GM21360 (cell line): ENCODE measurements at regions not wholly inside any gene's neighbourhood (a gene's known extent, or its start where the extent isn't known, plus 50 kb on each side); places are given as distances from the start of the nearest gene placed in this dataset.
"Not testable (repeated sequence)": the region's sequence is repeated elsewhere in the genome, so short reads cannot be mapped to it uniquely, and the experiment has no call there.

Experiments used
- ATAC-seq: cut with Tn5 transposase; IDR thresholded peaks from one replicate; pipeline ENCODE4 v1.9.1; 2021; ENCODE audit warnings: mild to moderate bottlenecking, moderate library complexity; ENCODE audit not compliant: unreplicated experiment

GRCh38 chr6:15131234-15131633 lies 114.6 kb upstream of the JARID2 start:
- ATAC-seq, result no peak

- no peak for ATAC-seq
Observed at GRCh38 chr6:15131651-15132061, 114.2 kb upstream of the JARID2 start.

GRCh38 chr6:15132167-15132566 lies 113.7 kb upstream of the JARID2 start:
- ATAC-seq, result no peak

- ATAC-seq, result no peak
Observed at GRCh38 chr6:15132854-15133670, 112.8 kb upstream of the JARID2 start.

GRCh38 chr6:15137086-15137485 lies 108.8 kb upstream of the JARID2 start:
- no peak for ATAC-seq

GRCh38 chr6:15143086-15143485 lies 102.8 kb upstream of the JARID2 start:
- no peak for ATAC-seq

GRCh38 chr6:15143540-15143939 lies 102.3 kb upstream of the JARID2 start:
- no peak for ATAC-seq

- ATAC-seq, result no peak
Observed at GRCh38 chr6:15145821-15146220, 100.0 kb upstream of the JARID2 start.

GRCh38 chr6:15147827-15148226 lies 98.0 kb upstream of the JARID2 start:
- no peak for ATAC-seq

GRCh38 chr6:15148356-15148946 lies 97.4 kb upstream of the JARID2 start:
- no peak for ATAC-seq

- ATAC-seq, result no peak
Observed at GRCh38 chr6:15150207-15150606, 95.7 kb upstream of the JARID2 start.

GRCh38 chr6:15152700-15153099 lies 93.2 kb upstream of the JARID2 start:
- ATAC-seq, result no peak

GRCh38 chr6:15153191-15153590 lies 92.7 kb upstream of the JARID2 start:
- ATAC-seq, result no peak

- no peak for ATAC-seq
Observed at GRCh38 chr6:15157479-15157878, 88.4 kb upstream of the JARID2 start.

GRCh38 chr6:15158821-15159619 lies 86.8 kb upstream of the JARID2 start:
- ATAC-seq, result no peak

GRCh38 chr6:15160812-15161211 lies 85.1 kb upstream of the JARID2 start:
- no peak for ATAC-seq

GRCh38 chr6:15164855-15165254 lies 81.0 kb upstream of the JARID2 start:
- not testable (repeated sequence) for ATAC-seq

GRCh38 chr6:15166121-15166520 lies 79.7 kb upstream of the JARID2 start:
- no peak for ATAC-seq

GRCh38 chr6:15170126-15170525 lies 75.7 kb upstream of the JARID2 start:
- no peak for ATAC-seq

- ATAC-seq, result no peak
Observed at GRCh38 chr6:15171026-15171425, 74.8 kb upstream of the JARID2 start.

- no peak for ATAC-seq
Observed at GRCh38 chr6:15176816-15177370, 69.0 kb upstream of the JARID2 start.
